ENCODE measurements at regions not wholly inside any gene's neighbourhood (a gene's known extent, or its start where the extent isn't known, plus 50 kb on each side); places are given as distances from the start of the nearest gene placed in this dataset.

- WGBS = 75% methylated on average over 11 of the region's 11 CpGs
- H3K4me3 ChIP-seq = no peak overlapping the region
Observed at GRCh38 chr9:87447547-87448432, 49.9 kb upstream of the DAPK1 start.

More at GRCh38 chr9:87447547-87448432, 49.9 kb upstream of the DAPK1 start:
- no peak for TF ChIP-seq CTCF (IDR thresholded peaks at IDR 0.05)
- no peak for TF ChIP-seq EP300 (IDR thresholded peaks at IDR 0.05)
- no peak for TF ChIP-seq POLR2A (IDR thresholded peaks at IDR 0.05)
- no peak for TF ChIP-seq POLR2AphosphoS5 (IDR thresholded peaks at IDR 0.05)
- H3K27me3 ChIP-seq = no peaks in the 10 kb centered on the region
- no peaks in the 10 kb centered on the region for H3K4me1 ChIP-seq
- H3K9me3 ChIP-seq = no peaks in the 10 kb centered on the region
- DNase-seq (ENCODE audit: low spot score in 2 of 2) = no peak
- no peak overlapping the region for H3K27ac ChIP-seq
- no peaks in the 10 kb centered on the region for H3K36me3 ChIP-seq

All from suprapubic skin (tissue), 4 donors.